GM12873 (cell line): ENCODE measurements at regions not wholly inside any gene's neighbourhood (a gene's known extent, or its start where the extent isn't known, plus 50 kb on each side); places are given as distances from the start of the nearest gene placed in this dataset.

Source experiments
- TF ChIP-seq, protein P1 (sequence below): IDR thresholded peaks from 2 replicates; pipeline ENCODE4 v1.5.1; 2012; ENCODE audit warnings: low read depth, mild to moderate bottlenecking, moderate library complexity, low read length, control low read depth; ENCODE audit not compliant: insufficient read depth; ENCODE audit errors: missing control alignments

DNA sequence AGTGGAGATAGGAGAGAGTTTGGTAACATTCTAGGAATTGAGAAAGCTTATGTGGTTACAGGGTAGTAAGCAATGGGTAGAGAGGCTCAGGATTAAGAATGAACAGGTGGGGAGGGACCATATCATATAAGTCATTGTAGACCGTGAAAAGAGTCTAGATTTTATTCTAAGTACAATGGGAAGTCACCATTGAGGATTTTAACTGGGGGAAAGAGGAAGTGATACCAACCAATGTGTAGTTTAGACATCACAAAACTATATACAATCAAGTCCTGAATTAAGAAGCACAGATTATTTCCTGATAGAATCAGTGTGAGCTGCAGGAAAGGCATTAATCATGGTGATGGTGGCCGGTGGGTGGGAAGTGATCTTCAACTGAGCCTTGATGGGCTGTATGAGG lies 178.3 kb upstream of the ZIC3 start:
- TF ChIP-seq, protein P1, sequence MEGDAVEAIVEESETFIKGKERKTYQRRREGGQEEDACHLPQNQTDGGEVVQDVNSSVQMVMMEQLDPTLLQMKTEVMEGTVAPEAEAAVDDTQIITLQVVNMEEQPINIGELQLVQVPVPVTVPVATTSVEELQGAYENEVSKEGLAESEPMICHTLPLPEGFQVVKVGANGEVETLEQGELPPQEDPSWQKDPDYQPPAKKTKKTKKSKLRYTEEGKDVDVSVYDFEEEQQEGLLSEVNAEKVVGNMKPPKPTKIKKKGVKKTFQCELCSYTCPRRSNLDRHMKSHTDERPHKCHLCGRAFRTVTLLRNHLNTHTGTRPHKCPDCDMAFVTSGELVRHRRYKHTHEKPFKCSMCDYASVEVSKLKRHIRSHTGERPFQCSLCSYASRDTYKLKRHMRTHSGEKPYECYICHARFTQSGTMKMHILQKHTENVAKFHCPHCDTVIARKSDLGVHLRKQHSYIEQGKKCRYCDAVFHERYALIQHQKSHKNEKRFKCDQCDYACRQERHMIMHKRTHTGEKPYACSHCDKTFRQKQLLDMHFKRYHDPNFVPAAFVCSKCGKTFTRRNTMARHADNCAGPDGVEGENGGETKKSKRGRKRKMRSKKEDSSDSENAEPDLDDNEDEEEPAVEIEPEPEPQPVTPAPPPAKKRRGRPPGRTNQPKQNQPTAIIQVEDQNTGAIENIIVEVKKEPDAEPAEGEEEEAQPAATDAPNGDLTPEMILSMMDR: no peak

GRCh38 chrX:137366018-137366633 lies 199.8 kb upstream of the ZIC3 start:
- TF ChIP-seq, protein P1: no peak

GRCh38 chrX:137363559-137363958 lies 202.4 kb upstream of the ZIC3 start:
- TF ChIP-seq, protein P1: no peak

GRCh38 chrX:137362583-137362982 lies 203.3 kb upstream of the ZIC3 start:
- TF ChIP-seq, protein P1: no peak

- TF ChIP-seq, protein P1: no peak
These were observed 211.1 kb upstream of the ZIC3 start for GRCh38 chrX:137354851-137355250.

DNA sequence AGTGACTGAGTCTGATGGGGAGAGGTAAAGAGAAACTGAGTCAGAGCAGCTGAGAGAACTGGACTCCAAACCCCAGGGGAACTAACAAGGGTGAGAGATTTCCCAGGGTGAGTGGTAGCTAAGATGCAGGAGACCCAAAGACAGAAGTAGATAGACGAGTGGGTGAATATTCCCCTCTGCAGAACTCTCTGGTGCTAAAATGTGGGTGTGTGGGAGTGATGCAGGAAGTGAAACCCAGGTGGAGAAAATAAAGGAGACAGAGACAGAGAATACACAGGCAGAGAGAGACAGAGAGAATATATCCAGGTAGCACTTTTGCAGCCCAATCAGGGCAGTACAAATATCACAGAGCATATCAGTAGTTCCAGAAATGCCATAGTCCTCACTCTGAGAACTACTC lies 212.5 kb upstream of the ZIC3 start:
- TF ChIP-seq, protein P1: no peak

DNA sequence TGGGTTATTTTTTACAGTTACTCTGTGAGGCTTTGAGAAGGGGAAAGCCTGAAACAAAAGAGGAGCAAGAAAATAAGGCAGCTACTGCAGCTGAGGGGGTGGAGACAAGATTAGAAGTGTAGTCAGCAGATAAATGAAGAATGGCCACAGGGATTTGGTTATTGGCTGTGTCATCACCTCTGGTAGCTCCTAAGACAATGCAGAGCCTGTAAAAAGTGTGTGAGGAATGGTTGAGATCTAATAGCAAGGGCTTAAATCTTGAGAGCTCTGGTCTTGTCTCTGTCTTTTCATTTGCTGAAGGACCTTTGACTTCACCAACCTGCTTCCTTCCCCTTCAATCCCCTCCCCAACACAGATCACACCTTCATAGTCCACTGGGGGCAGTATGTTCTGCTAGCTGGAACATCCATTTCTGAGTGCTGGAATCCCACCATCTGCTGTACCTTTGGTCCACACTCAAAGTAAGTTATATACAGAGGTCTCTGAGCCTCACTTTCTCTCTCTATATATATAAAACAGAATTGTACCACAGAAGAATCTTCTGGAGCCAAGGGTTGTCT lies 213.7 kb upstream of the ZIC3 start:
- TF ChIP-seq, protein P1: peak; percentile 37

- TF ChIP-seq, protein P1: no peak
These were observed 223.0 kb upstream of the ZIC3 start for GRCh38 chrX:137342969-137343368.
